ENCODE measurements at regions not wholly inside any gene's neighbourhood (a gene's known extent, or its start where the extent isn't known, plus 50 kb on each side); places are given as distances from the start of the nearest gene placed in this dataset.

GRCh38 chr18:22564036-22564435 lies 146.3 kb upstream of the CTAGE1 start:
- TF ChIP-seq POLR2A (IDR thresholded peaks at IDR 0.05; ENCODE audit: low read depth, low read length) (no peak), POLR2AphosphoS5 (IDR thresholded peaks at IDR 0.05; ENCODE audit: low read depth, low read length) (no peak), SPI1 (IDR thresholded peaks at IDR 0.05; ENCODE audit: low read depth, low read length) (no peak), TAF1 (IDR thresholded peaks at IDR 0.05; ENCODE audit: low read depth, low read length) (no peak), PAX5 (IDR thresholded peaks at IDR 0.05; ENCODE audit: insufficient read depth, low read length, severe bottlenecking) (no peak)
